ENCODE measurements at regions not wholly inside any gene's neighbourhood (a gene's known extent, or its start where the extent isn't known, plus 50 kb on each side); places are given as distances from the start of the nearest gene placed in this dataset.

- TF ChIP-seq CTCF (IDR thresholded peaks at IDR 0.05) (no peak), POLR2A (IDR thresholded peaks at IDR 0.05) (no peak), POLR2AphosphoS5 (IDR thresholded peaks at IDR 0.05) (no peak)
Measured at GRCh38 chr13:39892721-39893685, 237.5 kb downstream of the COG6 start.

All from breast epithelium (tissue), 3 donors.